GM23338 (cell line): ENCODE measurements at regions not wholly inside any gene's neighbourhood (a gene's known extent, or its start where the extent isn't known, plus 50 kb on each side); places are given as distances from the start of the nearest gene placed in this dataset.

Experiments used
- CREB1 ChIP-seq: fragments of 250-450 bp; sonication (Bioruptor Pico); IDR thresholded peaks from 2 replicates; pipeline ENCODE4 v1.5.0; 2020; ENCODE audit warnings: low read depth, mild to moderate bottlenecking, moderate library complexity
- EZH2 ChIP-seq: fragments of 200-600 bp; sonication (generic); IDR thresholded peaks from one replicate; pipeline ENCODE4 v1.8.0; 2017; ENCODE audit warnings: antibody characterized with exemption, mild to moderate bottlenecking, low read depth; ENCODE audit not compliant: unreplicated experiment
- EZH2phosphoT487 ChIP-seq: fragments of 200-600 bp; sonication (generic); IDR thresholded peaks from one replicate; pipeline ENCODE4 v1.8.1; 2018; ENCODE audit warnings: antibody characterized with exemption; ENCODE audit not compliant: unreplicated experiment
- POLR2AphosphoS5 ChIP-seq: IDR thresholded peaks from 2 replicates; pipeline ENCODE4 v1.6.1; 2016; ENCODE audit warnings: antibody characterized with exemption, low read depth
- STAT1 ChIP-seq: IDR thresholded peaks from one replicate; pipeline ENCODE4 v1.6.1; 2016; ENCODE audit warnings: antibody characterized with exemption; ENCODE audit not compliant: unreplicated experiment
- TF ChIP-seq, protein P1 (sequence below), 2 experiments: fragments of 200-600 bp in 1 of 2; sonication (generic) in 1 of 2; conservative IDR thresholded peaks; 2 replicates each; pipeline versions ENCODE4 v1.5.1 to v1.6.1; 2016 to 2017; ENCODE audit warnings: antibody characterized with exemption in 2 of 2, low read depth in 2 of 2, mild to moderate bottlenecking in 2 of 2, moderate library complexity in 1 of 2
- TF ChIP-seq, protein P2 (sequence below): IDR thresholded peaks from one replicate; pipeline ENCODE4 v1.6.1; 2018; ENCODE audit warnings: antibody characterized with exemption; ENCODE audit not compliant: unreplicated experiment
- TF ChIP-seq, protein P3 (sequence below): IDR thresholded peaks from 2 replicates; pipeline ENCODE4 v1.6.1; 2016; ENCODE audit warnings: antibody characterized with exemption

DNA sequence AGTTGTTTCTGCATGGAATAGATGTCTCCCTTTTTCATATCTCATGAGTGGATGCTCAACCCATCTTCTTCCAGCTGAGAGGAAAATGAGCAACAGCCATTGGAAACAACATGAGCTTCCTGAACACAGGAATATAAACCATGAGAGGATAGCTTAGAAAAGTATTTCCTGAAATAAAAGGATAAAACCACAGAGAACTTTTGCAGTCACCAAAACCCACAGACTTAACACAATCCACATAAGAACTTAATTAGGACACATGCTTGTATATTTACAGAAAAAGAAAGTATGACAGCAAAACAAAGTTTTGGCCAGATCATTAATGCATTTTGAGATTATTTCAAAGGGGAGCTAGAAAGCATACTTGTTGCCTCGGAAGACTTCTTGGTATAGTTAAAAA, 180.5 kb upstream of the RASGRP1 start:
- TF ChIP-seq, protein P1, sequence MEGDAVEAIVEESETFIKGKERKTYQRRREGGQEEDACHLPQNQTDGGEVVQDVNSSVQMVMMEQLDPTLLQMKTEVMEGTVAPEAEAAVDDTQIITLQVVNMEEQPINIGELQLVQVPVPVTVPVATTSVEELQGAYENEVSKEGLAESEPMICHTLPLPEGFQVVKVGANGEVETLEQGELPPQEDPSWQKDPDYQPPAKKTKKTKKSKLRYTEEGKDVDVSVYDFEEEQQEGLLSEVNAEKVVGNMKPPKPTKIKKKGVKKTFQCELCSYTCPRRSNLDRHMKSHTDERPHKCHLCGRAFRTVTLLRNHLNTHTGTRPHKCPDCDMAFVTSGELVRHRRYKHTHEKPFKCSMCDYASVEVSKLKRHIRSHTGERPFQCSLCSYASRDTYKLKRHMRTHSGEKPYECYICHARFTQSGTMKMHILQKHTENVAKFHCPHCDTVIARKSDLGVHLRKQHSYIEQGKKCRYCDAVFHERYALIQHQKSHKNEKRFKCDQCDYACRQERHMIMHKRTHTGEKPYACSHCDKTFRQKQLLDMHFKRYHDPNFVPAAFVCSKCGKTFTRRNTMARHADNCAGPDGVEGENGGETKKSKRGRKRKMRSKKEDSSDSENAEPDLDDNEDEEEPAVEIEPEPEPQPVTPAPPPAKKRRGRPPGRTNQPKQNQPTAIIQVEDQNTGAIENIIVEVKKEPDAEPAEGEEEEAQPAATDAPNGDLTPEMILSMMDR (conservative IDR thresholded peaks at IDR 0.05; ENCODE audit: low read depth in 2 of 2), result no peak
- TF ChIP-seq EZH2 (no peak), POLR2AphosphoS5 (no peak), EZH2phosphoT487 (no peak), CREB1 (CRISPR knock-in tag) (no peak), STAT1 (no peak)
- TF ChIP-seq, protein P2, sequence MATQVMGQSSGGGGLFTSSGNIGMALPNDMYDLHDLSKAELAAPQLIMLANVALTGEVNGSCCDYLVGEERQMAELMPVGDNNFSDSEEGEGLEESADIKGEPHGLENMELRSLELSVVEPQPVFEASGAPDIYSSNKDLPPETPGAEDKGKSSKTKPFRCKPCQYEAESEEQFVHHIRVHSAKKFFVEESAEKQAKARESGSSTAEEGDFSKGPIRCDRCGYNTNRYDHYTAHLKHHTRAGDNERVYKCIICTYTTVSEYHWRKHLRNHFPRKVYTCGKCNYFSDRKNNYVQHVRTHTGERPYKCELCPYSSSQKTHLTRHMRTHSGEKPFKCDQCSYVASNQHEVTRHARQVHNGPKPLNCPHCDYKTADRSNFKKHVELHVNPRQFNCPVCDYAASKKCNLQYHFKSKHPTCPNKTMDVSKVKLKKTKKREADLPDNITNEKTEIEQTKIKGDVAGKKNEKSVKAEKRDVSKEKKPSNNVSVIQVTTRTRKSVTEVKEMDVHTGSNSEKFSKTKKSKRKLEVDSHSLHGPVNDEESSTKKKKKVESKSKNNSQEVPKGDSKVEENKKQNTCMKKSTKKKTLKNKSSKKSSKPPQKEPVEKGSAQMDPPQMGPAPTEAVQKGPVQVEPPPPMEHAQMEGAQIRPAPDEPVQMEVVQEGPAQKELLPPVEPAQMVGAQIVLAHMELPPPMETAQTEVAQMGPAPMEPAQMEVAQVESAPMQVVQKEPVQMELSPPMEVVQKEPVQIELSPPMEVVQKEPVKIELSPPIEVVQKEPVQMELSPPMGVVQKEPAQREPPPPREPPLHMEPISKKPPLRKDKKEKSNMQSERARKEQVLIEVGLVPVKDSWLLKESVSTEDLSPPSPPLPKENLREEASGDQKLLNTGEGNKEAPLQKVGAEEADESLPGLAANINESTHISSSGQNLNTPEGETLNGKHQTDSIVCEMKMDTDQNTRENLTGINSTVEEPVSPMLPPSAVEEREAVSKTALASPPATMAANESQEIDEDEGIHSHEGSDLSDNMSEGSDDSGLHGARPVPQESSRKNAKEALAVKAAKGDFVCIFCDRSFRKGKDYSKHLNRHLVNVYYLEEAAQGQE, result no peak
- TF ChIP-seq, protein P3, sequence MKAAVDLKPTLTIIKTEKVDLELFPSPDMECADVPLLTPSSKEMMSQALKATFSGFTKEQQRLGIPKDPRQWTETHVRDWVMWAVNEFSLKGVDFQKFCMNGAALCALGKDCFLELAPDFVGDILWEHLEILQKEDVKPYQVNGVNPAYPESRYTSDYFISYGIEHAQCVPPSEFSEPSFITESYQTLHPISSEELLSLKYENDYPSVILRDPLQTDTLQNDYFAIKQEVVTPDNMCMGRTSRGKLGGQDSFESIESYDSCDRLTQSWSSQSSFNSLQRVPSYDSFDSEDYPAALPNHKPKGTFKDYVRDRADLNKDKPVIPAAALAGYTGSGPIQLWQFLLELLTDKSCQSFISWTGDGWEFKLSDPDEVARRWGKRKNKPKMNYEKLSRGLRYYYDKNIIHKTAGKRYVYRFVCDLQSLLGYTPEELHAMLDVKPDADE, result no peak
